ENCODE measurements at regions not wholly inside any gene's neighbourhood (a gene's known extent, or its start where the extent isn't known, plus 50 kb on each side); places are given as distances from the start of the nearest gene placed in this dataset.

GRCh38 chr4:163649557-163650091, 155.1 kb downstream of the TMA16 start:
- no peaks in the 10 kb centered on the region for H3K79me2 ChIP-seq (ENCODE audit: insufficient read depth)
- H2AFZ ChIP-seq: no peak overlapping the region
- in situ Hi-C loops (cut with MboI): no loop called here
- H3K9me3 ChIP-seq (ENCODE audit: low read depth): no peaks in the 10 kb centered on the region
- no peaks in the 10 kb centered on the region for H4K20me1 ChIP-seq (ENCODE audit: insufficient read depth)
- H3K9me2 ChIP-seq (ENCODE audit: insufficient read depth): no peaks in the 10 kb centered on the region
- H3K27me3 ChIP-seq (replicated peaks; ENCODE audit: insufficient read depth): no peaks in the 10 kb centered on the region
- H3K36me3 ChIP-seq (ENCODE audit: low read depth): no peaks in the 10 kb centered on the region
- no peak overlapping the region for H3K9ac ChIP-seq
- no peaks in the 10 kb centered on the region for H3K4me1 ChIP-seq (ENCODE audit: insufficient read depth)
- H3K4me2 ChIP-seq (ENCODE audit: unreplicated experiment): no peak overlapping the region
- no peak overlapping the region for H3K4me3 ChIP-seq
- TF ChIP-seq EZH2 (IDR thresholded peaks at IDR 0.05; ENCODE audit: insufficient read depth, poor library complexity, severe bottlenecking) (no peak), EZH2phosphoT487 (IDR thresholded peaks at IDR 0.05; ENCODE audit: insufficient read depth, low read depth) (no peak)
- WGBS, 2 experiments (ENCODE audit: low coverage in 1 of 2, low lambda C conversion rate in 2 of 2, missing lambda C conversion rate in 2 of 2): 5 to 10% methylated on average over 1 of the region's 1 CpG
- H3F3A ChIP-seq (ENCODE audit: insufficient read depth): no peaks in the 10 kb centered on the region
- DNase-seq: no peak
- H3K27ac ChIP-seq: no peak overlapping the region

GRCh38 chr4:163651761-163652160, 157.3 kb downstream of the TMA16 start:
- H3K79me2 ChIP-seq (ENCODE audit: insufficient read depth): no peaks in the 10 kb centered on the region
- no peak for DNase-seq
- no peaks in the 10 kb centered on the region for H3K4me1 ChIP-seq (ENCODE audit: insufficient read depth)
- 23% methylated on average over 1 of the region's 1 CpG for WGBS, 2 experiments (ENCODE audit: low coverage in 1 of 2, low lambda C conversion rate in 2 of 2, missing lambda C conversion rate in 2 of 2)
- no peak overlapping the region for H2AFZ ChIP-seq
- no peak overlapping the region for H3K4me2 ChIP-seq (ENCODE audit: unreplicated experiment)
- in situ Hi-C loops (cut with MboI): no loop called here
- TF ChIP-seq EZH2 (IDR thresholded peaks at IDR 0.05; ENCODE audit: insufficient read depth, poor library complexity, severe bottlenecking) (no peak), EZH2phosphoT487 (IDR thresholded peaks at IDR 0.05; ENCODE audit: insufficient read depth, low read depth) (no peak)
- H3K9ac ChIP-seq: no peak overlapping the region
- H3F3A ChIP-seq (ENCODE audit: insufficient read depth): no peaks in the 10 kb centered on the region
- no peaks in the 10 kb centered on the region for H4K20me1 ChIP-seq (ENCODE audit: insufficient read depth)
- H3K9me2 ChIP-seq (ENCODE audit: insufficient read depth): no peaks in the 10 kb centered on the region
- H3K36me3 ChIP-seq (ENCODE audit: low read depth): no peaks in the 10 kb centered on the region
- no peaks in the 10 kb centered on the region for H3K9me3 ChIP-seq (ENCODE audit: low read depth)
- no peak overlapping the region for H3K27ac ChIP-seq
- no peak overlapping the region for H3K4me3 ChIP-seq
- no peaks in the 10 kb centered on the region for H3K27me3 ChIP-seq (replicated peaks; ENCODE audit: insufficient read depth)

GRCh38 chr4:163654621-163655020, 160.1 kb downstream of the TMA16 start:
- H3K4me2 ChIP-seq (ENCODE audit: unreplicated experiment): no peak overlapping the region
- no peaks in the 10 kb centered on the region for H4K20me1 ChIP-seq (ENCODE audit: insufficient read depth)
- DNase-seq: no peak
- in situ Hi-C loops (cut with MboI): no loop called here
- no peaks in the 10 kb centered on the region for H3K27me3 ChIP-seq (replicated peaks; ENCODE audit: insufficient read depth)
- no peaks in the 10 kb centered on the region for H3K79me2 ChIP-seq (ENCODE audit: insufficient read depth)
- H3K27ac ChIP-seq: no peak overlapping the region
- no peaks in the 10 kb centered on the region for H3F3A ChIP-seq (ENCODE audit: insufficient read depth)
- no peaks in the 10 kb centered on the region for H3K4me1 ChIP-seq (ENCODE audit: insufficient read depth)
- no peaks in the 10 kb centered on the region for H3K9me3 ChIP-seq (ENCODE audit: low read depth)
- H3K36me3 ChIP-seq (ENCODE audit: low read depth): no peaks in the 10 kb centered on the region
- no peak overlapping the region for H2AFZ ChIP-seq
- H3K9ac ChIP-seq: no peak overlapping the region
- H3K4me3 ChIP-seq: no peak overlapping the region
- 11 to 22% methylated on average over 2 of the region's 2 CpGs for WGBS, 2 experiments (ENCODE audit: low coverage in 1 of 2, low lambda C conversion rate in 2 of 2, missing lambda C conversion rate in 2 of 2)
- TF ChIP-seq EZH2 (IDR thresholded peaks at IDR 0.05; ENCODE audit: insufficient read depth, poor library complexity, severe bottlenecking): no peak
- TF ChIP-seq EZH2phosphoT487 (IDR thresholded peaks at IDR 0.05; ENCODE audit: insufficient read depth, low read depth): no peak
- no peaks in the 10 kb centered on the region for H3K9me2 ChIP-seq (ENCODE audit: insufficient read depth)

- DNase-seq: no peak
- no peak overlapping the region for H3K4me3 ChIP-seq
- TF ChIP-seq EZH2phosphoT487 (IDR thresholded peaks at IDR 0.05; ENCODE audit: insufficient read depth, low read depth) (no peak), EZH2 (IDR thresholded peaks at IDR 0.05; ENCODE audit: insufficient read depth, poor library complexity, severe bottlenecking) (no peak)
- H3K36me3 ChIP-seq (ENCODE audit: low read depth): no peaks in the 10 kb centered on the region
- H3F3A ChIP-seq (ENCODE audit: insufficient read depth): no peaks in the 10 kb centered on the region
- no peak overlapping the region for H3K9ac ChIP-seq
- in situ Hi-C loops (cut with MboI): no loop called here
- no peaks in the 10 kb centered on the region for H3K9me2 ChIP-seq (ENCODE audit: insufficient read depth)
- 56% methylated on average over 1 of the region's 1 CpG for WGBS, 2 experiments (ENCODE audit: low coverage in 1 of 2, low lambda C conversion rate in 2 of 2, missing lambda C conversion rate in 2 of 2)
- no peaks in the 10 kb centered on the region for H3K79me2 ChIP-seq (ENCODE audit: insufficient read depth)
- no peaks in the 10 kb centered on the region for H3K4me1 ChIP-seq (ENCODE audit: insufficient read depth)
- H4K20me1 ChIP-seq (ENCODE audit: insufficient read depth): no peaks in the 10 kb centered on the region
- no peak overlapping the region for H3K4me2 ChIP-seq (ENCODE audit: unreplicated experiment)
- H3K27ac ChIP-seq: no peak overlapping the region
- H2AFZ ChIP-seq: no peak overlapping the region
- H3K27me3 ChIP-seq (replicated peaks; ENCODE audit: insufficient read depth): no peaks in the 10 kb centered on the region
- no peaks in the 10 kb centered on the region for H3K9me3 ChIP-seq (ENCODE audit: low read depth)
Measured at GRCh38 chr4:163660636-163661035, 166.1 kb downstream of the TMA16 start.

GRCh38 chr4:163662768-163663167, 168.3 kb downstream of the TMA16 start:
- Histone ChIP-seq H3K27me3 (replicated peaks; ENCODE audit: insufficient read depth) (no peaks in the 10 kb centered on the region), H2AFZ (no peak overlapping the region), H3K27ac (no peak overlapping the region), H3K9me3 (ENCODE audit: low read depth) (no peaks in the 10 kb centered on the region), H3K9ac (no peak overlapping the region), H3K4me3 (no peak overlapping the region), H4K20me1 (ENCODE audit: insufficient read depth) (no peaks in the 10 kb centered on the region), H3F3A (ENCODE audit: insufficient read depth) (no peaks in the 10 kb centered on the region), H3K9me2 (ENCODE audit: insufficient read depth) (no peaks in the 10 kb centered on the region), H3K79me2 (ENCODE audit: insufficient read depth) (no peaks in the 10 kb centered on the region), H3K4me1 (ENCODE audit: insufficient read depth) (no peaks in the 10 kb centered on the region), H3K36me3 (ENCODE audit: low read depth) (no peaks in the 10 kb centered on the region), H3K4me2 (ENCODE audit: unreplicated experiment) (no peak overlapping the region)
- in situ Hi-C loops (cut with MboI): no loop called here
- 45 to 46% methylated on average over 6 of the region's 6 CpGs for WGBS, 2 experiments (ENCODE audit: low coverage in 1 of 2, low lambda C conversion rate in 2 of 2, missing lambda C conversion rate in 2 of 2)
- no peak for DNase-seq
- TF ChIP-seq EZH2phosphoT487 (IDR thresholded peaks at IDR 0.05; ENCODE audit: insufficient read depth, low read depth) (no peak), EZH2 (IDR thresholded peaks at IDR 0.05; ENCODE audit: insufficient read depth, poor library complexity, severe bottlenecking) (no peak)

All from GM23248 (cell line).